Lung (tissue), 11 donors: ENCODE measurements at regions not wholly inside any gene's neighbourhood (a gene's known extent, or its start where the extent isn't known, plus 50 kb on each side); places are given as distances from the start of the nearest gene placed in this dataset.

Experiments
- ATAC-seq: fragments of 200-7000 bp; cut with Tn5 transposase; one replicate; pipeline ENCODE4 v1.9.1; 2020; ENCODE audit warnings: moderate number of reproducible peaks; ENCODE audit not compliant: insufficient read depth, low FRiP score
- DNase-seq, 3 donors: peaks; one replicate each; pipeline ENCODE4 v3.0.0-alpha.2; 2013 to 2017
- H3K27ac ChIP-seq, 2 donors: one replicate each; pipeline ENCODE4 v1.5.1; 2013; ENCODE audit warnings: mild to moderate bottlenecking in 2 of 2, moderate library complexity in 2 of 2, control low read depth in 1 of 2, inconsistent platforms in 1 of 2, low read depth in 1 of 2, low read length in 1 of 2
- H3K27me3 ChIP-seq, 3 donors: one replicate each; pipeline ENCODE4 v1.5.1; 2013; ENCODE audit warnings: low read length in 2 of 3; ENCODE audit not compliant: control insufficient read depth in 3 of 3, insufficient read depth in 3 of 3
- H3K36me3 ChIP-seq, 4 donors: one replicate each; pipeline ENCODE4 v1.5.1; 2013; ENCODE audit warnings: low read length in 4 of 4, mild to moderate bottlenecking in 1 of 4, moderate library complexity in 1 of 4; ENCODE audit not compliant: control insufficient read depth in 4 of 4, insufficient read depth in 4 of 4
- H3K4me1 ChIP-seq, 5 donors: one replicate each; pipeline ENCODE4 v1.5.1; 2013; ENCODE audit warnings: low read length in 5 of 5, mild to moderate bottlenecking in 2 of 5, moderate library complexity in 1 of 5; ENCODE audit not compliant: control insufficient read depth in 5 of 5, insufficient read depth in 5 of 5
- H3K4me3 ChIP-seq: one replicate; pipeline ENCODE4 v1.5.1; 2013; ENCODE audit warnings: mild to moderate bottlenecking, control low read depth, moderate library complexity
- H3K9ac ChIP-seq, 2 donors: one replicate each; pipeline ENCODE4 v1.5.1; 2013; ENCODE audit warnings: low read length in 2 of 2, control low read depth in 1 of 2; ENCODE audit not compliant: insufficient read depth in 1 of 2
- H3K9me3 ChIP-seq, 4 donors: one replicate each; pipeline ENCODE4 v1.5.1; 2013; ENCODE audit warnings: low read length in 3 of 4, mild to moderate bottlenecking in 1 of 4, moderate library complexity in 1 of 4; ENCODE audit not compliant: control insufficient read depth in 4 of 4, insufficient read depth in 3 of 4
- WGBS, 2 donors: extraction: QIAGEN DNeasy Blood & Tissue Kit; methylation state at CpG; one replicate each; pipeline ENCODE4 v1.1.7; 2013; 5-methylcytosine and 5-hydroxymethylcytosine counted together
- TF ChIP-seq, protein P1 (sequence below): IDR thresholded peaks from 2 replicates; pipeline ENCODE4 v1.5.1; 2012; ENCODE audit warnings: mild to moderate bottlenecking; ENCODE audit errors: control extremely low read depth, extremely low read depth
- donor health status: control.
- donor health status: control.
- donor health status: Bipolar disorder and iron deficiency.
- donor health status: healthy.
- donor health status: DM: yes; HTN: yes; CAD: no.

GRCh38 chr11:104337273-104337672, 173.3 kb upstream of the PDGFD start:
- H3K4me1 ChIP-seq, result peaks cover 0 to 4% (median 0%) of the 10 kb centered on the region in 5 donors
- no peaks in the 10 kb centered on the region for H3K36me3 ChIP-seq
- no peak overlapping the region for H3K9ac ChIP-seq
- ATAC-seq, result no peak
- WGBS, 2 donors, result 94 to 97% methylated on average over 3 of the region's 3 CpGs
- TF ChIP-seq, protein P1, sequence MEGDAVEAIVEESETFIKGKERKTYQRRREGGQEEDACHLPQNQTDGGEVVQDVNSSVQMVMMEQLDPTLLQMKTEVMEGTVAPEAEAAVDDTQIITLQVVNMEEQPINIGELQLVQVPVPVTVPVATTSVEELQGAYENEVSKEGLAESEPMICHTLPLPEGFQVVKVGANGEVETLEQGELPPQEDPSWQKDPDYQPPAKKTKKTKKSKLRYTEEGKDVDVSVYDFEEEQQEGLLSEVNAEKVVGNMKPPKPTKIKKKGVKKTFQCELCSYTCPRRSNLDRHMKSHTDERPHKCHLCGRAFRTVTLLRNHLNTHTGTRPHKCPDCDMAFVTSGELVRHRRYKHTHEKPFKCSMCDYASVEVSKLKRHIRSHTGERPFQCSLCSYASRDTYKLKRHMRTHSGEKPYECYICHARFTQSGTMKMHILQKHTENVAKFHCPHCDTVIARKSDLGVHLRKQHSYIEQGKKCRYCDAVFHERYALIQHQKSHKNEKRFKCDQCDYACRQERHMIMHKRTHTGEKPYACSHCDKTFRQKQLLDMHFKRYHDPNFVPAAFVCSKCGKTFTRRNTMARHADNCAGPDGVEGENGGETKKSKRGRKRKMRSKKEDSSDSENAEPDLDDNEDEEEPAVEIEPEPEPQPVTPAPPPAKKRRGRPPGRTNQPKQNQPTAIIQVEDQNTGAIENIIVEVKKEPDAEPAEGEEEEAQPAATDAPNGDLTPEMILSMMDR, result no peak
- no peaks in the 10 kb centered on the region for H3K27me3 ChIP-seq
- peaks cover 0 to 4% (median 0%) of the 10 kb centered on the region in 4 donors for H3K9me3 ChIP-seq
- no peak overlapping the region for H3K27ac ChIP-seq
- no peak overlapping the region for H3K4me3 ChIP-seq
- DNase-seq, result no peak

DNA sequence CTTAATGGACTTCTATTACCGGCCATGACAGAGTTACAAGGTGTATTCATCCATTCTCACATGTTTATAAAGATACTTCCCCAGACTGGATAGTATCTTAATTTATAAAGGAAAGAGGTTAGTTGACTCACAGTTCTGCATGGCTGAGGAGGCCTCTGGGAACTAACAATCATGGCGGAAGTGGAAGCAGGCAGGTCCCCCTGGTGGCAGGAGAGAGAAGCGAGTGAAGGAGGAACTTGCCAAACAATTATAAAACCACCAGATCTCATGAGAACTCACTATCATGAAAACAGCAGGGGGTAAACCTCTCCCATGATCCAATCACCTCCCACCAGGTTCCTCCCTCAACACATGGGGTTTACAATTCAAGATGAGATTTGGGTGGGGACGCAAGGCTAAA, 170.0 kb upstream of the PDGFD start:
- H3K27ac ChIP-seq, result no peak overlapping the region

GRCh38 chr11:104332110-104332509, 168.2 kb upstream of the PDGFD start:
- no peak for ATAC-seq
- Histone ChIP-seq H3K9ac (no peak overlapping the region), H3K4me3 (no peak overlapping the region), H3K36me3 (no peaks in the 10 kb centered on the region), H3K9me3 (no peaks in the 10 kb centered on the region), H3K4me1 (peaks cover 0 to 4% (median 0%) of the 10 kb centered on the region in 5 donors), H3K27me3 (no peaks in the 10 kb centered on the region), H3K27ac (no peak overlapping the region)
- TF ChIP-seq, protein P1, result no peak
- DNase-seq, result no peak
- 68 to 75% methylated on average over 4 of the region's 4 CpGs for WGBS, 2 donors

More for the DNA sequence above, 170.0 kb upstream of the PDGFD start:
- WGBS, 2 donors, result 93 to 96% methylated on average over 4 of the region's 4 CpGs
- Histone ChIP-seq H3K4me3 (no peak overlapping the region), H3K36me3 (no peaks in the 10 kb centered on the region), H3K9ac (no peak overlapping the region), H3K27me3 (no peaks in the 10 kb centered on the region), H3K9me3 (no peaks in the 10 kb centered on the region), H3K4me1 (peaks cover 0 to 4% (median 0%) of the 10 kb centered on the region in 5 donors)
- ATAC-seq (no peak), DNase-seq (no peak)
- TF ChIP-seq, protein P1, result no peak

DNA sequence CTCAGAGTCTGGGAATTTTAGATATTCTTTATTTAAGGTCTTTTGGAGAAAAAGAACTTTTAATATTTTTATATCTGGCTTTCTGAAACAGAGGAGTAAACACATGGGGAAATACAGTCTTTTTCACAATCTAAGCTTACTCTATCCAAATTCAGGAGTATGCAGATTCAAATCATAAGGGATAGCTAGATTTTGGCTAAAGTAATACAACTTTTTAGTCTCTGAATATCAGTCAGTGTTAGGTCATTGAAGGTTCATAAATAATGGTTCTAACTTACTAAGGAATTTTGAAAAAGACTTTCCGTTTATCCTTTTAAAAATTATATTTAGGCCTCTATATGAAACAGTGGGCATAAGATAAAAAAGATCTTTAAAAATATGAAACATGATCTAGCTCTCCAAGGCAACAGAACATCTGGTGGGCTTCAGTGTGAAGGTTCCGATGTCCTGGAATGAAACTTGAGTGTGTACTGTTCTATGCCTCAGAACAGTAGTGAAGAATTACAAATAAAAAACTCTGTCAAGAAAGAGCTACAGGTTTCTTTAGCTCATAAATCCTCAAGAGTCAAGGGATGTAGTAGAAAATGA, 165.2 kb upstream of the PDGFD start:
- peaks cover 0 to 4% (median 0%) of the 10 kb centered on the region in 5 donors for H3K4me1 ChIP-seq
- H3K9ac ChIP-seq, result no peak overlapping the region
- H3K4me3 ChIP-seq, result no peak overlapping the region
- no peak for ATAC-seq
- no peaks in the 10 kb centered on the region for H3K36me3 ChIP-seq
- H3K27ac ChIP-seq, result no peak overlapping the region
- TF ChIP-seq, protein P1, result no peak
- no peaks in the 10 kb centered on the region for H3K9me3 ChIP-seq
- 74 to 80% methylated on average over 2 of the region's 2 CpGs for WGBS, 2 donors
- DNase-seq, result peak in 2 of 3 donors; percentile 6 to 9
- H3K27me3 ChIP-seq, result no peaks in the 10 kb centered on the region
